Erythroblast (primary cell): ENCODE measurements at regions not wholly inside any gene's neighbourhood (a gene's known extent, or its start where the extent isn't known, plus 50 kb on each side); places are given as distances from the start of the nearest gene placed in this dataset.

Experiments used
- GATA1 ChIP-seq: IDR thresholded peaks from 2 replicates; pipeline ENCODE4 v1.6.1; 2011; ENCODE audit warnings: low read depth, mild to moderate bottlenecking, control low read depth, low read length, moderate library complexity
- POLR2A ChIP-seq: IDR thresholded peaks from 2 replicates; pipeline ENCODE4 v1.6.1; 2011; ENCODE audit warnings: mild to moderate bottlenecking, low read length

DNA sequence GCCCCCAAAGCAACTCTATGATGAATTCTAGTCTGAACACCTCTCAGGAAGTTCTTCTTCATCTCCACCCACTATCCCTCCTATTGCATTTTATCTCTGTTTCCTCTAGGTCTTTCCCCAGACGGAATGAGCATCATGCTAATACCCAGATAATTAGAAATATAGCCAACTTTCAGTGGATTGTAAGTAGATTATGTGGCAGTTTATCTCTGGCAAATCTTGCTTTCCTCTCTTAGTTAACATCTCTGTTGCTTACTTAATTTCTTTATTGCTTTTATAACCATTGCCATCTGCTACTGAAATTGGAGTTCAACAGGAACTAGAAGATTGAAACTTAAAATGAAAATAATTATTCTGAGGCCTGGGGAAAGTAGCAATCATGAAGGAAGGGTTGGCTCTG, 378.6 kb downstream of the RPS6KC1 start:
- TF ChIP-seq POLR2A (no peak), GATA1 (no peak)
